ENCODE measurements at regions not wholly inside any gene's neighbourhood (a gene's known extent, or its start where the extent isn't known, plus 50 kb on each side); places are given as distances from the start of the nearest gene placed in this dataset.

- TF ChIP-seq CTCF (optimal IDR thresholded peaks at IDR 0.05 in 1 of 3, IDR thresholded peaks at IDR 0.05 in 1 of 3, conservative IDR thresholded peaks at IDR 0.05 in 1 of 3; ENCODE audit: extremely low read depth in 1 of 3, insufficient read depth in 2 of 3, low read length in 3 of 3) (no peak), EZH2 (IDR thresholded peaks at IDR 0.05; ENCODE audit: low read length) (no peak)
These were observed 99.3 kb upstream of the ZNF366 start for GRCh38 chr5:72606525-72606924.
